Left ventricle myocardium inferior (tissue), 1 donor: ENCODE measurements at regions not wholly inside any gene's neighbourhood (a gene's known extent, or its start where the extent isn't known, plus 50 kb on each side); places are given as distances from the start of the nearest gene placed in this dataset.

Experiments
- DNase-seq: peaks from one replicate; pipeline ENCODE4 v3.0.0-alpha.2; 2020
- H3K27ac ChIP-seq: fragments of 200-600 bp; replicated peaks from 2 replicates; pipeline ENCODE4 v1.8.0; 2021
- H3K27me3 ChIP-seq: fragments of 200-600 bp; 2 replicates; pipeline ENCODE4 v1.8.0; 2021; ENCODE audit warnings: low read depth
- H3K36me3 ChIP-seq: fragments of 200-600 bp; 2 replicates; pipeline ENCODE4 v1.8.0; 2021
- H3K4me1 ChIP-seq: fragments of 200-600 bp; 2 replicates; pipeline ENCODE4 v1.8.0; 2021
- H3K4me3 ChIP-seq: fragments of 200-600 bp; 2 replicates; pipeline ENCODE4 v1.8.0; 2021; ENCODE audit warnings: mild to moderate bottlenecking, moderate library complexity
- H3K9me3 ChIP-seq: fragments of 200-600 bp; replicated peaks from 2 replicates; pipeline ENCODE4 v1.8.0; 2021
- intact Hi-C: fragments of 100-400 bp; cut with micrococcal nuclease; formaldehyde crosslinking; loops from one replicate; pipeline ENCODE4 v1.11.0; 2022
- TF ChIP-seq, protein P1 (sequence below): fragments of 200-600 bp; IDR thresholded peaks from 2 replicates; pipeline ENCODE4 v1.8.0; 2021; ENCODE audit warnings: antibody characterized with exemption, mild to moderate bottlenecking, borderline replicate concordance
- donor health status: DM: no; HTN: yes; CAD: no; lungs with severe emphysema.

DNA sequence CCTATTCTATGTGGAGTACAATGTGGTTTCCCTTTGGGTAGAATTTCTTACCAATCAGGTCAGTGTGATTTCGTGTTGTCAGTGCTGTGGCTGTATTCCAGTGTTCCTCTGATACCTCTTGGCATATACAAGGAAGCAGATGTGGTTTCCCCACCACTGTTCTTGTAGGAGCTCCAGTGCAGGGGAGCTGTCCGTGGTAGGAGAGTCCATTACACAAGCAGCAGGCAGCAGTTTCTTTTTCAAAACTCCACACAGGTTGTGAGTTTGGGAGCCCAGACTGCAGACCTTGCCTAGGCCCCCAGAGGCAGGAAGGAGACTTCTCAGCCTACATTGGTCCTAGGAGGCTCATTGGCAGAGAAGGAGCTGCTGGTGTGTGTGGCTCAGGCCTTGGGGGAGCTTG lies 452.8 kb downstream of the AACS start:
- Histone ChIP-seq H3K36me3 (no peaks in the 10 kb centered on the region), H3K27me3 (peaks cover 19% of the 10 kb centered on the region), H3K27ac (no peak overlapping the region), H3K9me3 (peaks cover 9% of the 10 kb centered on the region), H3K4me3 (no peak overlapping the region), H3K4me1 (no peaks in the 10 kb centered on the region)
- DNase-seq: no peak
- TF ChIP-seq, protein P1, sequence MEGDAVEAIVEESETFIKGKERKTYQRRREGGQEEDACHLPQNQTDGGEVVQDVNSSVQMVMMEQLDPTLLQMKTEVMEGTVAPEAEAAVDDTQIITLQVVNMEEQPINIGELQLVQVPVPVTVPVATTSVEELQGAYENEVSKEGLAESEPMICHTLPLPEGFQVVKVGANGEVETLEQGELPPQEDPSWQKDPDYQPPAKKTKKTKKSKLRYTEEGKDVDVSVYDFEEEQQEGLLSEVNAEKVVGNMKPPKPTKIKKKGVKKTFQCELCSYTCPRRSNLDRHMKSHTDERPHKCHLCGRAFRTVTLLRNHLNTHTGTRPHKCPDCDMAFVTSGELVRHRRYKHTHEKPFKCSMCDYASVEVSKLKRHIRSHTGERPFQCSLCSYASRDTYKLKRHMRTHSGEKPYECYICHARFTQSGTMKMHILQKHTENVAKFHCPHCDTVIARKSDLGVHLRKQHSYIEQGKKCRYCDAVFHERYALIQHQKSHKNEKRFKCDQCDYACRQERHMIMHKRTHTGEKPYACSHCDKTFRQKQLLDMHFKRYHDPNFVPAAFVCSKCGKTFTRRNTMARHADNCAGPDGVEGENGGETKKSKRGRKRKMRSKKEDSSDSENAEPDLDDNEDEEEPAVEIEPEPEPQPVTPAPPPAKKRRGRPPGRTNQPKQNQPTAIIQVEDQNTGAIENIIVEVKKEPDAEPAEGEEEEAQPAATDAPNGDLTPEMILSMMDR: no peak
- intact Hi-C loops: no loop called here

DNA sequence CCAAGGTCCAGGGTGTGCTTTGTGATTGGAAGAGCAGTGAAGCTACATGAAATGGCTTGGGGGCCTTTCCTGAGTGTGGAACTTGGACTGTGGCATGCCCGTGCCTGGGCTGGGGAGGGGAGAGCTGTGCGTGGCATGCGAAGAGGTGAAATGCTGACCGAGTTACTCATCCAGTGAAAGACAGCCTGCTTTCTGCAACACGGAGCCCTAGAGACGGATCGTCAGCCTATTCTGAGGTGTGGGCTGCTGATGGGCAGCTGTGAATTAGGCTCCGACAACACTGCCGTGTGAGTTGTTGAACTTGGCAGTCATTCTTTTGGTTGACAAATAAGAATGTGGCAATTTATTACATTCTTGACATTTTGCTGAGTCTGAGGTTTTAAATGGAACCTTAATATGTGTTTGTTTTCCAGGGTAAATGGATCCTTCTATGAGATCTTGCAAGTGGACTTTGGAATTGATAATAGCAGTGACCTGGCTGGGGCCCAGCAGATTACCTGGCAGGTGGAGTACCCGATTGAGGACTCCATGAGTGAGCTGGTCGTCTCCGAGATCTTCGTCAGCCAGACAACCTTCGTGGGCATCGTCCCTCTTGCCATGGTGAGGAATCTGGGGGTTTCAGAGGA lies 453.9 kb downstream of the AACS start:
- Histone ChIP-seq H3K4me1 (no peaks in the 10 kb centered on the region), H3K27ac (no peak overlapping the region), H3K9me3 (peaks cover 13% of the 10 kb centered on the region), H3K27me3 (peaks cover 13% of the 10 kb centered on the region), H3K36me3 (no peaks in the 10 kb centered on the region), H3K4me3 (no peak overlapping the region)
- DNase-seq: no peak
- TF ChIP-seq, protein P1: no peak
- intact Hi-C loops: no loop called here

DNA sequence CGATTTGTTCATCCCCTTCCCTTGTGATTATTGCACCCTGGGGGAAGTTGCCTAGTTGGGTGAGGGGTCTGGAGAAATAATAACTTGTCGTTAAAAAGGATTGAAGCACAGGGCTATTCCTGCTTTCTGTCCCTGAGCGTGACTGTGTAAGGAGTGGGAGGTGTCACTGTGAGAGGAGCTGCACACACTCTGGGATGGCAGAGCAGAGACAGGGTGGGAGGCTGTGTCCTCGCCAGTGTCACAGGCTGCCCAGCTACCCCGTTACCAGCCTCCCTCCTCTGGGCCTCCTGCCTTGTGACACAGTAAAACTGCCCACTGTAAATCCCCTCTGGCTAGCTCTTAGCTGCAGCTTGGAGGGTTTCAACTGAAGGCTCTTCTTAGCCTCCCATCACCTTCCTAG lies 460.6 kb downstream of the AACS start:
- Histone ChIP-seq H3K36me3 (no peaks in the 10 kb centered on the region), H3K4me3 (no peak overlapping the region), H3K4me1 (no peaks in the 10 kb centered on the region), H3K27me3 (peaks cover 17% of the 10 kb centered on the region), H3K27ac (no peak overlapping the region), H3K9me3 (peaks cover 13% of the 10 kb centered on the region)
- intact Hi-C loops: no loop called here
- TF ChIP-seq, protein P1: no peak
- no peak for DNase-seq

DNA sequence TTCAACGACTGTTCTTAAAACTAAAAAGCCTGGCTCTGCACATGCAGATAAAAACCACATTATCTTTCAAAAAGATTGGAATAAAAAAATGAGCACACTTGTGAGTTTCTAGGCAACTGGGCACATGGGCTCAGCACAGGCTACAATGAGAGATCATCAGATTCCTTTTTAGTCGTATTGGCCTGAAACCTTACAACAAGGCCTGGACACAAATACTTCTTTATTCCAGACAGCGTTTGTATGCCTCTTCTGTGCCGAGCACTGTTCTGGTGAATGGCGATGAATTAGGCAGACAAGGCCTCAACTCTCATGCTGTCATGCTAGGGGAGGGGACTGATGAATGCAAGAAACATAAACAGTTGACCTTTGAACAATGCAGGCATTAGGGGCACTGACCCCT lies 463.0 kb downstream of the AACS start:
- TF ChIP-seq, protein P1: no peak
- Histone ChIP-seq H3K27ac (no peak overlapping the region), H3K27me3 (peaks cover 41% of the 10 kb centered on the region), H3K9me3 (peaks cover 2% of the 10 kb centered on the region), H3K36me3 (no peaks in the 10 kb centered on the region), H3K4me3 (no peak overlapping the region), H3K4me1 (peaks cover under 1% of the 10 kb centered on the region)
- no peak for DNase-seq
- intact Hi-C loops: no loop called here

DNA sequence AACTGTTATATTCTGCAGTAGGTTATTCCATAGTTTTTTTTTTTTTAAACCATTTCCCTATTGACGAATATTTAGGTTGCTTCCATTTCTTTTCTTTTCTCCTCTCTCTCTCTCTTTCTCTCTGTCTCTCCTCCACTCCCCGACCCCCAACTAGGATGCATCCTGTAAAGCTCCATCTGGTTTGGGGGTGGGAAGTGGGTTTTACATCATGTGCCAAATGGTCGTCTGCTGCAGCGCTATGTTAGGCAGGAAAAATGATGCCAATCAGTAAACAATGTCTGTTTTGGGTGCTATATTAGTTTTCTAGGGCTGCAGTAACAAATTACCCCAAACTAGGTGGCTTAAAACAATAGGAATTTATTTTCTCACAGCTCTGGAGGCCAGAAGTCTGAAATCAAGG lies 465.0 kb downstream of the AACS start:
- H3K9me3 ChIP-seq: no peaks in the 10 kb centered on the region
- H3K36me3 ChIP-seq: no peaks in the 10 kb centered on the region
- H3K4me1 ChIP-seq: peaks cover 5% of the 10 kb centered on the region
- intact Hi-C loops: no loop called here
- TF ChIP-seq, protein P1: no peak
- H3K4me3 ChIP-seq: no peak overlapping the region
- DNase-seq: no peak
- H3K27me3 ChIP-seq: peaks cover 59% of the 10 kb centered on the region
- H3K27ac ChIP-seq: no peak overlapping the region

DNA sequence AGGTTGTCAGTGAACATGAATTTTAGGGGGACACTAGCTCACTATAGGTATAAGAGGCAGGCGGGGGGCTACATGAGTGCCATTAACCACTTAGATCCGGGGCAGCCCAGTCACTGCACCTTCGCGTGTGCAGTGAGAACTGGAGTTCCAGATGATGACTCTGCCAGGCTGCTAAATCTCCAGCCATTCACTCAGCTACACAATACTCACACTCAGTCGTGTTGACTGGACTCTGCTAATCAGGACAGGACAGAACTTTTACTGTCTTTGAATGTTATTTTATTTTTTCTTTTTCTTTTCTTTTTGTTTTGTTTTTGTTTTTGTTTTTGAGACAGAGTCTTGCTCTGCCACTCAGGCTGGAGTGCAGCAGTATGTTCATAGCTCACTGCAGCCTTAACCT lies 465.6 kb downstream of the AACS start:
- H3K27ac ChIP-seq: no peak overlapping the region

More for the DNA sequence above, 465.6 kb downstream of the AACS start:
- no peak overlapping the region for H3K4me3 ChIP-seq
- H3K9me3 ChIP-seq: no peaks in the 10 kb centered on the region
- peaks cover 5% of the 10 kb centered on the region for H3K4me1 ChIP-seq
- TF ChIP-seq, protein P1: no peak
- H3K36me3 ChIP-seq: no peaks in the 10 kb centered on the region
- H3K27me3 ChIP-seq: peaks cover 65% of the 10 kb centered on the region
- DNase-seq: no peak
- intact Hi-C loops: no loop called here
